ENCODE measurements at regions not wholly inside any gene's neighbourhood (a gene's known extent, or its start where the extent isn't known, plus 50 kb on each side); places are given as distances from the start of the nearest gene placed in this dataset.

- TF ChIP-seq SPI1 (IDR thresholded peaks at IDR 0.05; ENCODE audit: low read depth, low read length) (no peak), POLR2A (IDR thresholded peaks at IDR 0.05; ENCODE audit: low read depth, low read length) (no peak), POU2F2 (IDR thresholded peaks at IDR 0.05; ENCODE audit: low read depth, low read length) (no peak), POLR2AphosphoS5 (IDR thresholded peaks at IDR 0.05; ENCODE audit: low read depth, low read length) (no peak), PAX5 (IDR thresholded peaks at IDR 0.05; ENCODE audit: insufficient read depth, low read length, severe bottlenecking) (no peak), TAF1 (IDR thresholded peaks at IDR 0.05; ENCODE audit: low read depth, low read length) (no peak)
- FAIRE-seq (no peak), DNase-seq (ENCODE audit: insufficient read length, low spot score) (no peak)
Observed at GRCh38 chr12:72102150-72102549, 163.5 kb downstream of the TPH2 start.

DNA sequence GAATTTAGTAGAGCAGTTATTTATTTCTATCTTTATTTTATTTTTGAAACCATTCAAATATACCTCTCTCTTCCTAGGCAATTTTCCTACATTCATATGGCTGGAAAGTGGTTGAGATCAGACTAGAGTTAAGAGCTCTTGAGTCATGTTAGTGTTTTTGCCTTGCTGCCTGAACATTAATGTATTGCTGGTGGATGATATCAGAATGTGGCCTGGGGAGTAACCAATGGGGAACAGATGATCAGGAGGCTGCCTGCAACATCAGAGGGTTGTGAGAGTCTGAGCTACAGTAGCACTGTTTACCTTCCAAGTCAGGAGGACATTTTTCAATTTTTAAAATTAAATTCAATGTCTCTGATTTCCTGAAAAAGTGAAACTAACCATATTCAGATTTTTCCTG is 166.3 kb upstream of the TRHDE start:
- DNase-seq (ENCODE audit: insufficient read length, low spot score) (no peak), FAIRE-seq (no peak)
- TF ChIP-seq POU2F2 (IDR thresholded peaks at IDR 0.05; ENCODE audit: low read depth, low read length) (no peak), PAX5 (IDR thresholded peaks at IDR 0.05; ENCODE audit: insufficient read depth, low read length, severe bottlenecking) (no peak), POLR2A (IDR thresholded peaks at IDR 0.05; ENCODE audit: low read depth, low read length) (no peak), POLR2AphosphoS5 (IDR thresholded peaks at IDR 0.05; ENCODE audit: low read depth, low read length) (no peak), SPI1 (IDR thresholded peaks at IDR 0.05; ENCODE audit: low read depth, low read length) (no peak), TAF1 (IDR thresholded peaks at IDR 0.05; ENCODE audit: low read depth, low read length) (no peak)

DNA sequence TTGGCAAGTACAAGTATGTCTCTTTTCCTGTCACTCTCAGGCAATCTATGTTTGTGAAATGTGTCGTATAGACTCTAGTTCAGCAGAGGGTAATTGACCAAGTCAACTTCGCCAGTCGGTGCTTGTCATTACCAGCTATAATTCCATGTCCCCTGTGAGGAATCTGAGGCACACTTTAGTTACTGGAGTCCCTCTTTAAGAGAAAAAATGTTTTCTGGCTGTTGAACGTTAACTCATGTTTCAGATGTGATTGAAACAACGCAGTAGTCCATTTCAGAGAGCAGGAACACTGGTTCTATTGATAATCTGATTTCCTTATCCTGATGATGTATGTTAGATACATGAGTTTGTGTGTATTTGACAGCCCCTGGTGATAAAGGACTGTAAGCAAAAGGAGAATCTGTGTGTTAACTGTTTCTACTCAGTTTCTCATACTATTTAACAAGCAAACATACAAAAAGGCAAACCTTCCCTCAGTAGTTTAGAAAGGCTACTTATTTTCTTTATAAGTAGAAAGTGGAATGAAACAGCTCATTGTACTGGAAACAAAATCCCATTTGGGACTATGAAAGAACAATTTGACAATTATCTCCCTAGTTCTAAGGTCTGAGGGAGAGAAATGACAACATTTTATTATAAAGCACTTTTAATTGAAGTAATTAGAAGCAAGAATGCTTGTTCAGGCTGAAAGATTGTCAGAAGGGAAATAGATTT is 161.1 kb upstream of the TRHDE start:
- TF ChIP-seq POLR2AphosphoS5 (IDR thresholded peaks at IDR 0.05; ENCODE audit: low read depth, low read length): no peak
- TF ChIP-seq PAX5 (IDR thresholded peaks at IDR 0.05; ENCODE audit: insufficient read depth, low read length, severe bottlenecking): no peak
- TF ChIP-seq TAF1 (IDR thresholded peaks at IDR 0.05; ENCODE audit: low read depth, low read length): no peak
- TF ChIP-seq POLR2A (IDR thresholded peaks at IDR 0.05; ENCODE audit: low read depth, low read length): no peak
- FAIRE-seq: no peak
- no peak for DNase-seq (ENCODE audit: insufficient read length, low spot score)

DNA sequence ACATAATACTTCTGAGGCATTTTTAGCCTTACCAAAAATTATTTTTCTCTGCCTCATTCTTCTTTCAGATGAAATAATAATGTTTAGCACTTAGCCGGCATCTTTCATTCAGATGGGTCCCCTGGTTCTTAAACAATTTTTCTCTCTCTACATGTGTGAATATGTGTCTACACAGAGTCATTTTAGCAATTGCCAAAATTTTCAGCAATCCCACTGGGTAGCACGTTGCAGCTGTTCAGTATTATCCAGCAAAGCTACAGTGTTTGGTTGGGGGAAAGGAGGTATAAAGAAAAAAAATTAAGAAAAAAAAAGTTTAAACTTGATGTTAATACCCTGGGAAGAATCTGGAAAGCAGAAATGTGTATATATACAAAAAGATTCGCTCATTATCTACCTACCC is 160.5 kb upstream of the TRHDE start:
- DNase-seq (ENCODE audit: insufficient read length, low spot score): no peak
- no peak for FAIRE-seq
- TF ChIP-seq PAX5 (IDR thresholded peaks at IDR 0.05; ENCODE audit: insufficient read depth, low read length, severe bottlenecking) (no peak), TAF1 (IDR thresholded peaks at IDR 0.05; ENCODE audit: low read depth, low read length) (no peak), SPI1 (IDR thresholded peaks at IDR 0.05; ENCODE audit: low read depth, low read length) (no peak), POLR2AphosphoS5 (IDR thresholded peaks at IDR 0.05; ENCODE audit: low read depth, low read length) (no peak), POU2F2 (IDR thresholded peaks at IDR 0.05; ENCODE audit: low read depth, low read length) (no peak), POLR2A (IDR thresholded peaks at IDR 0.05; ENCODE audit: low read depth, low read length) (no peak)

DNA sequence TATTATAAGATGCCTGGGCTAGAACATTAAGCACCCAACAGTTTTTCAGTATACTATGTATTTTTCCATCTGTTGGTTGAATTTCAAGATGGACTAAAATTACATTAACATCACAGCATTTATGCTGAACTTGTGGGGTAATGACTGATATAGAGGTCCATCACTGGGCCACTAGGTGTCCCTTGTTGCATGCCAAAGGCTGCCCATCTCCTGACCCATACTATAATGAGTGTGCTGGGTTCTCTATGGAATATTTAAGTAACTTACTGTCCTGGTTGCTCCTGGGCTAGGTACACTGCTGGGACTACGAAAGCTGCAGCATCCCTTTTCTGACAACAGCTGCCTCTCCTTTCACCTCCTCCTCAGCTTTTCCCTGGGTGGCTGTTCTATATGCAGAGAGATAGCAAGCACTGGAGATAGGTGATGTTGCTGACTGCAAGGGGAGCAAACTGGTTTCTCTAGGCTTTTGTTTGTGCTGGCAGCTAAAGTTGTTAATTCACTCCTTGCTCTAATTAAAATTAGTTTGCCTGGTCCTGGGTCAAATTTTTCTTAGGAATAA is 138.6 kb upstream of the TRHDE start:
- FAIRE-seq (no peak), DNase-seq (ENCODE audit: insufficient read length, low spot score) (no peak)
- TF ChIP-seq POU2F2 (IDR thresholded peaks at IDR 0.05; ENCODE audit: low read depth, low read length) (no peak), PAX5 (IDR thresholded peaks at IDR 0.05; ENCODE audit: insufficient read depth, low read length, severe bottlenecking) (no peak), SPI1 (IDR thresholded peaks at IDR 0.05; ENCODE audit: low read depth, low read length) (no peak), POLR2A (IDR thresholded peaks at IDR 0.05; ENCODE audit: low read depth, low read length) (no peak)

DNA sequence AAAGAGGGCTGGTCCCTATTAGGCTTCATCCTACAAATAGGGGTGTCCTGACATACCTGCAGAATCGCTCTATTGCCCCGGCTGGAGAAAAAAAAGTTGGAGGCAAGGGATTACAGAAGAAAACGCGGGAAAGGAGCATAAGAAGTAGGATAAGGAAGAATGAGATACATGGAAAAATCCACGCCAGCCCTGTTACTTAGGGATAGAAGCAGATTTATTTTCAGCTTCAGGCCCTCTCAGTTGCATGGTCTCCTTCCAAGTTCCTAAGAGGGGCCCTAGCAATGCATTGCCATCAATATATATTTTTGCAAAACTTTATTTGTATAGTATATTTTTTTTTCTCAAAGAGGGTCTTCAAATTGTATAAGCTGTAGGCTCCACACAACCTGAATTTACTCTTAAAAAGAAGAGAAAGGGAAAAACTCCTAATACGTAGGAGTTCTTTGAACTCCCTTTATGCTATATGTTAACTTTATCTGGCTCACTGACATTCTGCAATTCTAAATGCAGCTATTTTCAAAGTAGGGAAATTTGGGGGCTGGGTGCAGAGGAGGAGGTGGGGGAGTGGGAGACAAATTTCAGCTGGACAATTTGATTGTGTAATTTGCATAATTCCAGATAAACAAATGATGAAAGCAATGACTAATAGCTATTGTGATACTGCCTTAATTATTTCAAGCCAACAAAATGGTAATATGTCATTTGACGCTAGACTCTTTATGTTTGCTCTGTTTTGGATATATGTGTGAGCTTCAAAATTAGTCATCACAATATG is 137.7 kb upstream of the TRHDE start:
- DNase-seq (ENCODE audit: insufficient read length, low spot score): no peak
- FAIRE-seq: no peak
- TF ChIP-seq SPI1 (IDR thresholded peaks at IDR 0.05; ENCODE audit: low read depth, low read length) (no peak), POLR2A (IDR thresholded peaks at IDR 0.05; ENCODE audit: low read depth, low read length) (no peak), PAX5 (IDR thresholded peaks at IDR 0.05; ENCODE audit: insufficient read depth, low read length, severe bottlenecking) (no peak), POLR2AphosphoS5 (IDR thresholded peaks at IDR 0.05; ENCODE audit: low read depth, low read length) (no peak), TAF1 (IDR thresholded peaks at IDR 0.05; ENCODE audit: low read depth, low read length) (no peak), POU2F2 (IDR thresholded peaks at IDR 0.05; ENCODE audit: low read depth, low read length) (no peak)

DNA sequence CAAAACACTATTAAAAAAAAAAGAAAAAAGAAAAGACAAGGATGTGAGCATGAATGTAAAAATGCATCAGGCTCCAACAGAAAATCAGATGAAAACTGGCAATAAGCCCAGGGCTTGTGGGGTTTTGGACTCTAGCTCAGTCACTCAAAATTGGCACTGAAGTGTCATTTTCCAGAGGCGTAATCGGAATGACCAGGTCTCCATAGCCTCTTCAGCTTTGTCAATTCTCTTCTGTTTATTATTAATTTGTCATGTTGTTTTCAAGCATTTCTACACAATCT is 137.2 kb upstream of the TRHDE start:
- TF ChIP-seq PAX5 (IDR thresholded peaks at IDR 0.05; ENCODE audit: insufficient read depth, low read length, severe bottlenecking): no peak
- TF ChIP-seq POLR2AphosphoS5 (IDR thresholded peaks at IDR 0.05; ENCODE audit: low read depth, low read length): no peak
- TF ChIP-seq SPI1 (IDR thresholded peaks at IDR 0.05; ENCODE audit: low read depth, low read length): no peak
- no peak for TF ChIP-seq POU2F2 (IDR thresholded peaks at IDR 0.05; ENCODE audit: low read depth, low read length)
- TF ChIP-seq POLR2A (IDR thresholded peaks at IDR 0.05; ENCODE audit: low read depth, low read length): no peak
- no peak for TF ChIP-seq TAF1 (IDR thresholded peaks at IDR 0.05; ENCODE audit: low read depth, low read length)
- FAIRE-seq (no peak), DNase-seq (ENCODE audit: insufficient read length, low spot score) (no peak)

DNA sequence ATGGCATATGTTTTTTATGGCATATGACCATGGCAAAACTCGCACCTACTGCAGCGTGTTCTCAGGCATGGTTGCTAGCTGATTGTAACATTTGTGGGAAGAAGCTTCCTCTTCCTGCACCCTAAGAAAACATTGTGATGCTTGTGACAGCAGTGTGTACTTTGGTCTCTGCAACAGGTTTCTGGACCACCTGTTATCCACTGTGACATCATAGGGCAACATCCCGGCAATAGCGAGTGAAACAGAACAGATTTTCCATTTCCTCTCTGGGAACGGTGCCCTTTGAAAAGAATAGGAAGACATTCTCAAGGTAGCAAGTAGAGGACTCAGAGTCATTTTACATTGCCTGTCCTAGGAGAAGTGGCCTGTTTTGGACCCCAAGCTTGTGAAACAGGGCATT is 135.4 kb upstream of the TRHDE start:
- no peak for TF ChIP-seq POLR2AphosphoS5 (IDR thresholded peaks at IDR 0.05; ENCODE audit: low read depth, low read length)
- FAIRE-seq: no peak
- no peak for DNase-seq (ENCODE audit: insufficient read length, low spot score)

DNA sequence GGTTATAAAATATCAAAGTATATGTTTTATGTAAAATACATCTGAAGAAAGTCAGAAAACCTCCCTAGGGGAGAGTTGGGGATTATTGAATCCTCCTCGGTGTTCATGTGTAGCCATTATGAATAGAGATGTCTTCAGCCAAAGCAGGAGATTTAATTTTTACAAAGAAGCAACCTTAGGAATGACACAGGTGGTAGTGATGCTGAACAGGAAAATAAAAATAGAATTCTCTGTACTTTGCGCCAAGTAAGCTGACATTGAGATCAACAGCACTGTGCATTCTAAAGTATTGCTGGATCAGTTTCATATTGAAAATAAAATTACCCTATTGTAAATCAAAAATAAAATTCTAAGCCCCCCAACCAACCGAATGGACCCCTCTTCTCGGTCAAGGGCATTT is 132.8 kb upstream of the TRHDE start:
- DNase-seq (ENCODE audit: insufficient read length, low spot score) (no peak), FAIRE-seq (no peak)
- TF ChIP-seq TAF1 (IDR thresholded peaks at IDR 0.05; ENCODE audit: low read depth, low read length) (no peak), SPI1 (IDR thresholded peaks at IDR 0.05; ENCODE audit: low read depth, low read length) (no peak), PAX5 (IDR thresholded peaks at IDR 0.05; ENCODE audit: insufficient read depth, low read length, severe bottlenecking) (no peak), POLR2A (IDR thresholded peaks at IDR 0.05; ENCODE audit: low read depth, low read length) (no peak), POU2F2 (IDR thresholded peaks at IDR 0.05; ENCODE audit: low read depth, low read length) (no peak), POLR2AphosphoS5 (IDR thresholded peaks at IDR 0.05; ENCODE audit: low read depth, low read length) (no peak)

- TF ChIP-seq POLR2AphosphoS5 (IDR thresholded peaks at IDR 0.05; ENCODE audit: low read depth, low read length) (no peak), TAF1 (IDR thresholded peaks at IDR 0.05; ENCODE audit: low read depth, low read length) (no peak), POU2F2 (IDR thresholded peaks at IDR 0.05; ENCODE audit: low read depth, low read length) (no peak), SPI1 (IDR thresholded peaks at IDR 0.05; ENCODE audit: low read depth, low read length) (no peak), POLR2A (IDR thresholded peaks at IDR 0.05; ENCODE audit: low read depth, low read length) (no peak), PAX5 (IDR thresholded peaks at IDR 0.05; ENCODE audit: insufficient read depth, low read length, severe bottlenecking) (no peak)
- DNase-seq (ENCODE audit: insufficient read length, low spot score) (peak; percentile 5), FAIRE-seq (peak; percentile 5)
Observed at GRCh38 chr12:72141381-72141780, 130.8 kb upstream of the TRHDE start.

All from GM12891 (cell line).